Tibial artery (tissue), 4 donors: ENCODE measurements at regions not wholly inside any gene's neighbourhood (a gene's known extent, or its start where the extent isn't known, plus 50 kb on each side); places are given as distances from the start of the nearest gene placed in this dataset.

Experiments
- DNase-seq, 2 donors: peaks; one replicate each; pipeline ENCODE4 v3.0.0-alpha.2; 2019
- H3K27ac ChIP-seq, 2 donors: fragments of 200-600 bp; sonication (generic) in 1 of 2; 1 replicate in 1 of 2; 2 replicates in 1 of 2; pipeline ENCODE4 v1.5.1; 2018 to 2019; ENCODE audit warnings: mild to moderate bottlenecking in 1 of 2
- H3K27me3 ChIP-seq, 2 donors: fragments of 200-600 bp; sonication (generic) in 1 of 2; one replicate each; pipeline versions ENCODE4 v1.5.1 to v1.6.0; 2016 to 2019
- H3K36me3 ChIP-seq, 3 donors: fragments of 200-600 bp; sonication (generic) in 2 of 3; one replicate each; pipeline ENCODE4 v1.5.1; 2016 to 2019; ENCODE audit warnings: mild to moderate bottlenecking in 2 of 3
- H3K4me1 ChIP-seq, 4 donors: fragments of 200-600 bp; sonication (generic) in 2 of 4; 1 replicate in 3 of 4; 2 replicates in 1 of 4; pipeline ENCODE4 v1.5.1; 2016 to 2019
- H3K4me3 ChIP-seq, 2 donors: fragments of 200-600 bp; sonication (generic) in 1 of 2; 1 replicate in 1 of 2; 2 replicates in 1 of 2; pipeline ENCODE4 v1.5.1; 2018 to 2019; ENCODE audit warnings: mild to moderate bottlenecking in 2 of 2
- H3K9me3 ChIP-seq, 3 donors: fragments of 200-600 bp; sonication (generic) in 1 of 3; one replicate each; pipeline ENCODE4 v1.5.1; 2016 to 2019
- intact Hi-C: fragments of 100-400 bp; cut with DNase I; formaldehyde crosslinking; loops from one replicate; pipeline ENCODE4 v1.15.0; 2023; ENCODE audit warnings: low total_unique reads
- TF ChIP-seq, protein P1 (sequence below), 2 experiments: fragments of 200-600 bp in 1 of 2; fragments of 450-650 bp in 1 of 2; IDR thresholded peaks; one replicate each; pipeline ENCODE4 v1.5.1; 2017 to 2019; ENCODE audit warnings: antibody characterized with exemption in 2 of 2, mild to moderate bottlenecking in 1 of 2, moderate library complexity in 1 of 2

DNA sequence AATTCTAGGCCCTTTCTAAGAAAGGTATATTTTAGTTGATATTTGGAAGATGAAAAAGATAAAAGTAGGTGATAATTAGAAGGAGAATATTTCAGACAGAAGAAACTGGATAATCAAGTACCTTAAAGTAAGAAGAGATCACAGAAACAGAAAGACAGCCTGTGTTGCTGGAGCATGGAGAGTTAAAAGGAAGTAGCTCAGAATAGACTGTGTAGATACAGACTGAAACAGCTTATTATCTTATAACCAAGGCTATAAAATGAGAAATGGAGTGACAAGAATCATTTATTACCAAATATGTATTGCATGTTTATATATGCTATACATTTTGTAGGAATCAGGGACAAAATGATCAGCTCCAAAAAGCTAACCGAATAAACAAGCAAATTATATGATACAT is 1120.3 kb downstream of the BRINP3 start:
- H3K36me3 ChIP-seq, result no peaks in the 10 kb centered on the region
- intact Hi-C loops, result no loop called here
- TF ChIP-seq, protein P1, sequence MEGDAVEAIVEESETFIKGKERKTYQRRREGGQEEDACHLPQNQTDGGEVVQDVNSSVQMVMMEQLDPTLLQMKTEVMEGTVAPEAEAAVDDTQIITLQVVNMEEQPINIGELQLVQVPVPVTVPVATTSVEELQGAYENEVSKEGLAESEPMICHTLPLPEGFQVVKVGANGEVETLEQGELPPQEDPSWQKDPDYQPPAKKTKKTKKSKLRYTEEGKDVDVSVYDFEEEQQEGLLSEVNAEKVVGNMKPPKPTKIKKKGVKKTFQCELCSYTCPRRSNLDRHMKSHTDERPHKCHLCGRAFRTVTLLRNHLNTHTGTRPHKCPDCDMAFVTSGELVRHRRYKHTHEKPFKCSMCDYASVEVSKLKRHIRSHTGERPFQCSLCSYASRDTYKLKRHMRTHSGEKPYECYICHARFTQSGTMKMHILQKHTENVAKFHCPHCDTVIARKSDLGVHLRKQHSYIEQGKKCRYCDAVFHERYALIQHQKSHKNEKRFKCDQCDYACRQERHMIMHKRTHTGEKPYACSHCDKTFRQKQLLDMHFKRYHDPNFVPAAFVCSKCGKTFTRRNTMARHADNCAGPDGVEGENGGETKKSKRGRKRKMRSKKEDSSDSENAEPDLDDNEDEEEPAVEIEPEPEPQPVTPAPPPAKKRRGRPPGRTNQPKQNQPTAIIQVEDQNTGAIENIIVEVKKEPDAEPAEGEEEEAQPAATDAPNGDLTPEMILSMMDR (IDR thresholded peaks at IDR 0.05), result no peak
- no peak overlapping the region for H3K4me3 ChIP-seq
- no peak for DNase-seq
- no peaks in the 10 kb centered on the region for H3K4me1 ChIP-seq
- H3K27ac ChIP-seq, result no peak overlapping the region
- H3K27me3 ChIP-seq, result no peaks in the 10 kb centered on the region
- H3K9me3 ChIP-seq, result no peaks in the 10 kb centered on the region

DNA sequence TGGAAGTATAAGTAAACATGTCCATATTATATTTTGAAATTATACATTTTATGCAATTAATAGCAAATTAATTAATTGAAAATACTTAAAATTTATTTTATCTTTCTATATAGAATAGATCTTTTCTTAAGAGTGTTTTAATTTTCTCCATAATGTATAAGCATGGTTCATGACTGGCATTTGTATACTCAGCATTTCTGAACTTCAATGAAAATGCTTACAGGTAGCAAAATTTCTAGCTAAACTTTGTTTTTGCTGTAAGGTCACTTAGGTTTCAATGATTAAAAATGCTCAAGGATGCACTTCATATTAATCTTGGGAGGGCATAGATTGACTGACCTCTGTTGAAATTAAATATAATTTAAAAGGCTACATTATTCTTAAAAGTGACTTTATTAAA is 1108.1 kb downstream of the BRINP3 start:
- TF ChIP-seq, protein P1 (IDR thresholded peaks at IDR 0.05), result no peak
- no peaks in the 10 kb centered on the region for H3K4me1 ChIP-seq

DNA sequence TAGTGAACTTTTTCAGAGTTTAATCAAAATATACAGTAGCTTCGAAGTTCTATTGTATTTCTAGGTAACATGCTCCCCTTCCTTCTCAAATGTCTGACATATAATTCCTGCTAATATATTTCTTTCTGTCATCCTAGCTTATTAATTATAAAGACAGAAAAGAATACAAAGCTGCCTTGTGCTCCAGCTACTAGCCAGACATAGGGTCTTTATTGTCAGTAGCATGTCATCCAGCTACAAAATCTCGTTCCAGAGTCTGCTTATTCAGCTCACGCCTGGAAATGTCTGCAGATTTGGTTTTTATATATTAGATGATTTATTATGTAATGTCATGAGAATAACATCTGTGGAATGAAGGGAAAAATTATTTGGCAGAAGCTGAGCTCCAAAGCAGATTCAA is 1102.8 kb downstream of the BRINP3 start:
- no peak for DNase-seq
- intact Hi-C loops, result no loop called here
- Histone ChIP-seq H3K36me3 (no peaks in the 10 kb centered on the region), H3K27me3 (no peaks in the 10 kb centered on the region), H3K4me1 (no peaks in the 10 kb centered on the region), H3K9me3 (no peaks in the 10 kb centered on the region), H3K4me3 (no peak overlapping the region), H3K27ac (no peak overlapping the region)
- TF ChIP-seq, protein P1 (IDR thresholded peaks at IDR 0.05), result no peak

More for the DNA sequence above, 1108.1 kb downstream of the BRINP3 start:
- DNase-seq, result no peak
- Histone ChIP-seq H3K27ac (no peak overlapping the region), H3K36me3 (no peaks in the 10 kb centered on the region), H3K9me3 (no peaks in the 10 kb centered on the region), H3K4me3 (no peak overlapping the region), H3K27me3 (no peaks in the 10 kb centered on the region)
- intact Hi-C loops, result no loop called here

DNA sequence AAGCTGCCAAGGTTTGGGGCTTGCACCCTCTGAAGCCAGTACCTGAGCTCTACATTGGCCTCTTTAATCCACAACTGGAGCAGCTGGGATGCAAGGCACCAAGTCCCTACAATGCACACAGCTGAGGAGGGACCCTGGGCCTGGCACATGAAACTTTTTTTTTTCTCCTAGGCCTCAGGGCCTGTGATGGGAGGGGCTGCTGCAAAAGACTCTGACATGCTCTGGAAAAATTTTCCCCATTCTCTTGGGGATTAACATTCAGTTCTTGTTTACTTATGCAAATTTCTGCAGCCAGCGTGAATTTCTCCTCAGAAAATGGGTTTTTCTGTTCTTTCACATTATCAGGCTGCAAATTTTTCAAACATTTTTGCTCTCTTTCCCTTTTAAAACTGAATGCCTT is 1072.2 kb downstream of the BRINP3 start:
- H3K4me3 ChIP-seq, result no peak overlapping the region
- DNase-seq, result no peak
- TF ChIP-seq, protein P1 (IDR thresholded peaks at IDR 0.05), result no peak
- no peak overlapping the region for H3K27ac ChIP-seq
- H3K4me1 ChIP-seq, result no peaks in the 10 kb centered on the region
- no peaks in the 10 kb centered on the region for H3K36me3 ChIP-seq
- intact Hi-C loops, result no loop called here
- no peaks in the 10 kb centered on the region for H3K27me3 ChIP-seq
- H3K9me3 ChIP-seq, result no peaks in the 10 kb centered on the region

DNA sequence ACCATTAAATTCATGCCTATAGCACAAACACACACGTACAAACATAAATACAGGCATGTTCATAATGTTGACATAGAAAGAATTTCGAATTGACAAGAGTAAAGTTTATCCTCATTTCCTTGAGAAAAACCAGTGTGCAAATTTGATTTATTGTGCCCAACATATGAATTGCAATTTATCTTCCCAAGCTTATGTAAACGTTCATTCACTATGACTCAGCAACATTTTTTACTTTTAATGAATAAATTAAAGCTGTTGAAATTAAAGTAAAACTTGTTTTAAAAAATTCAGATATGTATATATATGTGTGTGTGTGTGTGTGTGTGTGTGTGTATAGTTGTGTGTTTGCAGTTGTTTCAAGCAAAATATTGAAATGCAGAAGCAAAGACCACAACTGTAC is 1067.9 kb downstream of the BRINP3 start:
- intact Hi-C loops, result no loop called here
- DNase-seq, result no peak
- Histone ChIP-seq H3K9me3 (no peaks in the 10 kb centered on the region), H3K4me1 (no peaks in the 10 kb centered on the region), H3K4me3 (no peak overlapping the region), H3K27me3 (no peaks in the 10 kb centered on the region), H3K27ac (no peak overlapping the region), H3K36me3 (no peaks in the 10 kb centered on the region)
- TF ChIP-seq, protein P1 (IDR thresholded peaks at IDR 0.05), result no peak

DNA sequence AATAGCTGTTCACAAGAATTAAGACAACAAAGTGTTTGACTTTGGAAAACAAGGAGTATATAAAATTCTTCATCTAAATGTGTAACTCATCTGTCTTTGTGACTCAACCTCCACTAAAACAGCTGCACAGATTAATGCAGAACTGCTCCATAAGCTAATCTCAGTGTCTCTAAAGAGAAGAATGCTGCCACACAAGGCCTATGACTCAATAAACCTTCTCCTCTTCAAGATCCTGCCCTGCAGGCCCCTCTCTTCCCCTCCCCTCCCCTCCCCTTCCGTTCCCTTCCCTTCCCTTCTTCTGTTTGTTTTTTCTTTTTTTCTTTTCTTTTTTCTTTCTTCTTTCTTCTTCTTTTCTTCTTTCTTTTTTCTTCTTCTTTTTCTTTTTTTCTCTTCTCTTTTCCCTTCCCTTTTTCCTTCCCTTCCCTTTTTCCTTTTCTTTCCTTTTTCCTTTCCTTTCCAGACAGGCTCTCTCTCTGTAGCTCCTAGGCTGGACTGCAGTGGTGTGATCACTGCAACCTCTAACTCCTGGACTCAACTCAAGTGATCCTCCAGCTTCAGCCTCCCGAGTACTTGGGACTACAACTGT is 1052.8 kb downstream of the BRINP3 start:
- Histone ChIP-seq H3K4me1 (no peaks in the 10 kb centered on the region), H3K27ac (no peak overlapping the region), H3K4me3 (no peak overlapping the region), H3K9me3 (no peaks in the 10 kb centered on the region), H3K27me3 (no peaks in the 10 kb centered on the region), H3K36me3 (no peaks in the 10 kb centered on the region)
- TF ChIP-seq, protein P1 (IDR thresholded peaks at IDR 0.05), result no peak
- DNase-seq, result no peak
- intact Hi-C loops, result no loop called here
